ENCODE measurements at regions not wholly inside any gene's neighbourhood (a gene's known extent, or its start where the extent isn't known, plus 50 kb on each side); places are given as distances from the start of the nearest gene placed in this dataset.

GRCh38 chr12:125954362-125954761 is 889.1 kb downstream of the AACS start:
- H3K27me3 ChIP-seq, result no peaks in the 10 kb centered on the region
- intact Hi-C loops (cut with DNase I), result no loop called here
- 78 to 85% (median 83%) methylated on average over 4 of the region's 4 CpGs for WGBS, 4 donors
- TF ChIP-seq, protein P1, sequence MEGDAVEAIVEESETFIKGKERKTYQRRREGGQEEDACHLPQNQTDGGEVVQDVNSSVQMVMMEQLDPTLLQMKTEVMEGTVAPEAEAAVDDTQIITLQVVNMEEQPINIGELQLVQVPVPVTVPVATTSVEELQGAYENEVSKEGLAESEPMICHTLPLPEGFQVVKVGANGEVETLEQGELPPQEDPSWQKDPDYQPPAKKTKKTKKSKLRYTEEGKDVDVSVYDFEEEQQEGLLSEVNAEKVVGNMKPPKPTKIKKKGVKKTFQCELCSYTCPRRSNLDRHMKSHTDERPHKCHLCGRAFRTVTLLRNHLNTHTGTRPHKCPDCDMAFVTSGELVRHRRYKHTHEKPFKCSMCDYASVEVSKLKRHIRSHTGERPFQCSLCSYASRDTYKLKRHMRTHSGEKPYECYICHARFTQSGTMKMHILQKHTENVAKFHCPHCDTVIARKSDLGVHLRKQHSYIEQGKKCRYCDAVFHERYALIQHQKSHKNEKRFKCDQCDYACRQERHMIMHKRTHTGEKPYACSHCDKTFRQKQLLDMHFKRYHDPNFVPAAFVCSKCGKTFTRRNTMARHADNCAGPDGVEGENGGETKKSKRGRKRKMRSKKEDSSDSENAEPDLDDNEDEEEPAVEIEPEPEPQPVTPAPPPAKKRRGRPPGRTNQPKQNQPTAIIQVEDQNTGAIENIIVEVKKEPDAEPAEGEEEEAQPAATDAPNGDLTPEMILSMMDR (IDR thresholded peaks at IDR 0.05), result no peak
- ATAC-seq (no peak), DNase-seq (no peak)
- no peaks in the 10 kb centered on the region for H3K4me1 ChIP-seq
- H3K9me3 ChIP-seq, result no peaks in the 10 kb centered on the region
- no peaks in the 10 kb centered on the region for H3K36me3 ChIP-seq
- H3K27ac ChIP-seq, result no peak overlapping the region
- H3K4me3 ChIP-seq, result no peak overlapping the region

GRCh38 chr12:125956186-125956585 is 891.0 kb downstream of the AACS start:
- no peaks in the 10 kb centered on the region for H3K36me3 ChIP-seq
- DNase-seq, result no peak
- TF ChIP-seq POLR2A (IDR thresholded peaks at IDR 0.05), result no peak
- TF ChIP-seq, protein P1 (IDR thresholded peaks at IDR 0.05), result no peak
- no peaks in the 10 kb centered on the region for H3K4me1 ChIP-seq
- H3K27ac ChIP-seq, result no peak overlapping the region
- H3K9me3 ChIP-seq, result peaks cover 0 to 4% (median 0%) of the 10 kb centered on the region in 12 donors
- WGBS, 4 donors, result 74 to 77% (median 76%) methylated on average over 7 of the region's 7 CpGs
- H3K27me3 ChIP-seq, result no peaks in the 10 kb centered on the region
- intact Hi-C loops (cut with DNase I), result no loop called here
- no peak for ATAC-seq
- no peak overlapping the region for H3K4me3 ChIP-seq

DNA sequence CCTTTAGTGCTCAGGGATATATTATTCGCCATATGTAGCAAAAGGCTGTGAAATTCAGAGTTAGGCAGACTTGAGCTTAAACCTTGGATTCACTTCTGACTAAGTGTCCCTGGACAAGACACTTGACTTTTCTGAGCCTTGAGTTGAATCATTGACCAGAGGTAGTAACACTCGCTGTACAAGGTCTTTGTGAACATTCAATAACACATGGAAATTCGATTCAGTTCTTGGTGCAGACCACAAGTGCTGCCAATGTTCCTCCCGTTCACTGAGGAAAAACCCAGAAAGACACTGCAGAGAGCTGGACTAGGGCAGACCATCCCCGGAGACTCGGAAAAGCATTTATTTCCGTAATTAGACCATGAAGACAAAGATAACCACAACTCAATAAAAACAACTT is 901.4 kb downstream of the AACS start:
- no peak for TF ChIP-seq POLR2A (IDR thresholded peaks at IDR 0.05)
- TF ChIP-seq, protein P1 (IDR thresholded peaks at IDR 0.05), result no peak
- 82 to 88% (median 85%) methylated on average over 7 of the region's 7 CpGs for WGBS, 4 donors

DNA sequence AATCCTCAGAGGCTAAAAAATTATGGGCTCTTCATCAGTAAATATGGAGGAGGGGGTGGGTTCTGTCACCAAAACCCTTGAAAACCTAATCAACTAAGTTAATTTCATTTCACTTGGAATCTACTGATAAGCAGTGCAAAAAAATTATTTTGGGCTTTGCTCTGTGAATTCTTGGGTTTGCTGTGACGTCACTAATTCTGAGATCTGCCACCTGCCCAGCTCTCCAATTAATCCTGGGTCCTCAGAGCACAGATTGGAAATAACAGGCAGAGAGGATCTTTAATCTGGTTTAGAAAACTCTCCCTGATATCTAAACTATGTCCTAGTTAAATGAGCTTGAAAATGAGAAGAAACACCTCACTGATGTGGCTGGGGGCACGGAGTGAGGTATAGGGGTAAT is 903.2 kb downstream of the AACS start:
- Histone ChIP-seq H3K36me3 (no peaks in the 10 kb centered on the region), H3K4me3 (no peak overlapping the region), H3K27ac (no peak overlapping the region), H3K4me1 (no peaks in the 10 kb centered on the region), H3K27me3 (peaks cover 0 to 4% (median 0%) of the 10 kb centered on the region in 9 donors), H3K9me3 (no peaks in the 10 kb centered on the region)
- ATAC-seq (no peak), DNase-seq (no peak)
- WGBS, 4 donors, result 65 to 74% (median 69%) methylated on average over 2 of the region's 2 CpGs
- no peak for TF ChIP-seq POLR2A (IDR thresholded peaks at IDR 0.05)
- TF ChIP-seq, protein P1 (IDR thresholded peaks at IDR 0.05), result no peak
- intact Hi-C loops (cut with DNase I), result no loop called here

More for the DNA sequence above, 901.4 kb downstream of the AACS start:
- DNase-seq (no peak), ATAC-seq (no peak)
- intact Hi-C loops (cut with DNase I), result no loop called here
- Histone ChIP-seq H3K36me3 (no peaks in the 10 kb centered on the region), H3K9me3 (no peaks in the 10 kb centered on the region), H3K4me1 (no peaks in the 10 kb centered on the region), H3K27me3 (peaks cover 0 to 4% (median 0%) of the 10 kb centered on the region in 9 donors), H3K27ac (no peak overlapping the region), H3K4me3 (no peak overlapping the region)

Data from heart left ventricle (tissue), 16 donors.